ENCODE measurements at regions not wholly inside any gene's neighbourhood (a gene's known extent, or its start where the extent isn't known, plus 50 kb on each side); places are given as distances from the start of the nearest gene placed in this dataset.

DNA sequence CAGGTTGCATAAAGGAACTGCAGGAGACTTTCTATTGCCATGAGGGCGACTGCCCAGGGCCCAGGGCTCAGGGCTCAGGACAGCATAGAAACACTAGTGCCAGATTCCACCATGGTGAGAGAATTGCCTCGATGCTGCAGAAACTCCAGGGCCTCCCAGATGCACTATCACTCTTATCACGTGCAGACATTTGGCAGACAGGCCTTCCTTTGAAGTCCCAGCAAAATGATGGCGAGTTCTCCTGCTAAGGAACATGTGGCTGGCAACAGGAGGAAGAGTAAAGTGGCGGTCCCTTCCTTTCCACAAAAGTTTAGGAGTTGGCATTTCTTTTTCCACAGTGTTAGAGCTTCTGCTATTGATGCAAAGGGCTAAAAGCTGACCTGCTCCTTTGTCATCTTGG lies 214.0 kb upstream of the LNX1 start:
- Histone ChIP-seq H2AFZ (ENCODE audit: low read depth, low read length) (no peak overlapping the region), H3K27me3 (ENCODE audit: insufficient read depth, low read length, poor library complexity) (no peaks in the 10 kb centered on the region), H3K4me2 (ENCODE audit: insufficient read depth, low read length) (no peak overlapping the region), H3K27ac (ENCODE audit: low read length) (no peak overlapping the region), H3K9ac (ENCODE audit: low read depth, low read length) (no peak overlapping the region), H3K4me1 (ENCODE audit: insufficient read depth, low read length) (no peaks in the 10 kb centered on the region), H3K36me3 (ENCODE audit: insufficient read depth, low read length) (no peaks in the 10 kb centered on the region), H3K4me3 (ENCODE audit: low read depth in 1 of 2, low read length in 2 of 2) (no peak overlapping the region), H3K9me3 (ENCODE audit: insufficient read depth, low read length, severe bottlenecking) (no peaks in the 10 kb centered on the region), H3K79me2 (ENCODE audit: insufficient read depth, low read length) (no peaks in the 10 kb centered on the region), H4K20me1 (ENCODE audit: insufficient read depth, low read length) (no peaks in the 10 kb centered on the region)
- DNase-seq (no peak), ATAC-seq (ENCODE audit: insufficient read depth, low read depth) (no peak)
- TF ChIP-seq EZH2 (IDR thresholded peaks at IDR 0.05; ENCODE audit: borderline replicate concordance, low read depth, low read length, severe bottlenecking), result no peak
- TF ChIP-seq, protein P1, sequence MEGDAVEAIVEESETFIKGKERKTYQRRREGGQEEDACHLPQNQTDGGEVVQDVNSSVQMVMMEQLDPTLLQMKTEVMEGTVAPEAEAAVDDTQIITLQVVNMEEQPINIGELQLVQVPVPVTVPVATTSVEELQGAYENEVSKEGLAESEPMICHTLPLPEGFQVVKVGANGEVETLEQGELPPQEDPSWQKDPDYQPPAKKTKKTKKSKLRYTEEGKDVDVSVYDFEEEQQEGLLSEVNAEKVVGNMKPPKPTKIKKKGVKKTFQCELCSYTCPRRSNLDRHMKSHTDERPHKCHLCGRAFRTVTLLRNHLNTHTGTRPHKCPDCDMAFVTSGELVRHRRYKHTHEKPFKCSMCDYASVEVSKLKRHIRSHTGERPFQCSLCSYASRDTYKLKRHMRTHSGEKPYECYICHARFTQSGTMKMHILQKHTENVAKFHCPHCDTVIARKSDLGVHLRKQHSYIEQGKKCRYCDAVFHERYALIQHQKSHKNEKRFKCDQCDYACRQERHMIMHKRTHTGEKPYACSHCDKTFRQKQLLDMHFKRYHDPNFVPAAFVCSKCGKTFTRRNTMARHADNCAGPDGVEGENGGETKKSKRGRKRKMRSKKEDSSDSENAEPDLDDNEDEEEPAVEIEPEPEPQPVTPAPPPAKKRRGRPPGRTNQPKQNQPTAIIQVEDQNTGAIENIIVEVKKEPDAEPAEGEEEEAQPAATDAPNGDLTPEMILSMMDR (IDR thresholded peaks at IDR 0.05; ENCODE audit: borderline replicate concordance, extremely low read depth, low read length, poor library complexity, severe bottlenecking), result no peak

DNA sequence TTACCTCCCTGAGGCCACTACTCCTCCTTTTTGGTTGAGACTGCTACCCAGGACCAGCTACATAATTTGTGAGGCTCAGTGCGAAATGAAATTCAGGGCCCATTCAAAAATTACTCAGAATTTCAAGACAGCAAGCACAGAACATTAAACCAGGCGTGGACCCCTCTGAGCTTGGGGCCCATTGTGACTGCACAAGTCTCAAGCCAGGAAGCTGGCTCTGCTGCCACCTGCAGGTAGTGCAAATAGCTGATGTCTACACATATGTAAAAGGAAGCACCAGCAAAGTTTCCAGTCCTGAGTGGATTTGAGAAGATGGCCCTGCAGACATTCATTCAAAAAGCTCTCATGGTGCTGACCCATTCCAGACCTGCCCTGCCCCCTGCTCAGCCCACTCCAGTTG lies 213.4 kb upstream of the LNX1 start:
- DNase-seq (peak; percentile 29), ATAC-seq (ENCODE audit: insufficient read depth, low read depth) (peak; percentile 65; the same call in 2 of the 3 replicates)
- TF ChIP-seq, protein P1 (IDR thresholded peaks at IDR 0.05; ENCODE audit: borderline replicate concordance, extremely low read depth, low read length, poor library complexity, severe bottlenecking), result peak; percentile 51
- no peak for TF ChIP-seq EZH2 (IDR thresholded peaks at IDR 0.05; ENCODE audit: borderline replicate concordance, low read depth, low read length, severe bottlenecking)

DNA sequence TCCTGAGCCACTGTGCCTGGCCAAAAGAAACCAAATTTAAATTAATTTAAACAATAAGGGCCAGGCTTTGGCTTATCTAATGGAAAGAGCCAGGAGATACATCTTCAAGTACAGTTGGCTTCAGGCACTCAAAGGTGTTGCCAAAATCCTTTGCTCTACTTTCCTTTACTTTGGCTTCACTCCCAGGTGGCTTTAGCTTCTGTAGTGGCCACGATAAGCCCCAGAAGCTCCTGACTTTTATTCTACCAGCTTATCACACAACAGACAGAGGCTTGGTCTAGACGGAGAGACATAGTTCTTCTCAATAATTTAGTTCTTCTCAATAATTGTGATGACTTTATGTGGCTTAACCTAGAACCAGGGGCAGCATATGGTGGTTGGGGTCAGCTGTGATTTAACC lies 211.2 kb upstream of the LNX1 start:
- Histone ChIP-seq H4K20me1 (ENCODE audit: insufficient read depth, low read length) (no peaks in the 10 kb centered on the region), H2AFZ (ENCODE audit: low read depth, low read length) (no peak overlapping the region), H3K27ac (ENCODE audit: low read length) (no peak overlapping the region), H3K4me2 (ENCODE audit: insufficient read depth, low read length) (no peak overlapping the region), H3K27me3 (ENCODE audit: insufficient read depth, low read length, poor library complexity) (no peaks in the 10 kb centered on the region), H3K36me3 (ENCODE audit: insufficient read depth, low read length) (no peaks in the 10 kb centered on the region), H3K4me3 (ENCODE audit: low read depth in 1 of 2, low read length in 2 of 2) (no peak overlapping the region), H3K79me2 (ENCODE audit: insufficient read depth, low read length) (no peaks in the 10 kb centered on the region), H3K4me1 (ENCODE audit: insufficient read depth, low read length) (no peaks in the 10 kb centered on the region), H3K9ac (ENCODE audit: low read depth, low read length) (no peak overlapping the region), H3K9me3 (ENCODE audit: insufficient read depth, low read length, severe bottlenecking) (no peaks in the 10 kb centered on the region)
- DNase-seq (no peak), ATAC-seq (ENCODE audit: insufficient read depth, low read depth) (no peak)
- TF ChIP-seq EZH2 (IDR thresholded peaks at IDR 0.05; ENCODE audit: borderline replicate concordance, low read depth, low read length, severe bottlenecking), result no peak
- TF ChIP-seq, protein P1 (IDR thresholded peaks at IDR 0.05; ENCODE audit: borderline replicate concordance, extremely low read depth, low read length, poor library complexity, severe bottlenecking), result no peak

More for the DNA sequence above, 213.4 kb upstream of the LNX1 start:
- Histone ChIP-seq H3K79me2 (ENCODE audit: insufficient read depth, low read length) (no peaks in the 10 kb centered on the region), H3K9ac (ENCODE audit: low read depth, low read length) (no peak overlapping the region), H3K4me2 (ENCODE audit: insufficient read depth, low read length) (no peak overlapping the region), H3K4me3 (ENCODE audit: low read depth in 1 of 2, low read length in 2 of 2) (no peak overlapping the region), H3K27ac (ENCODE audit: low read length) (no peak overlapping the region), H3K36me3 (ENCODE audit: insufficient read depth, low read length) (no peaks in the 10 kb centered on the region), H3K4me1 (ENCODE audit: insufficient read depth, low read length) (no peaks in the 10 kb centered on the region), H2AFZ (ENCODE audit: low read depth, low read length) (no peak overlapping the region), H3K27me3 (ENCODE audit: insufficient read depth, low read length, poor library complexity) (no peaks in the 10 kb centered on the region), H3K9me3 (ENCODE audit: insufficient read depth, low read length, severe bottlenecking) (no peaks in the 10 kb centered on the region), H4K20me1 (ENCODE audit: insufficient read depth, low read length) (no peaks in the 10 kb centered on the region)

DNA sequence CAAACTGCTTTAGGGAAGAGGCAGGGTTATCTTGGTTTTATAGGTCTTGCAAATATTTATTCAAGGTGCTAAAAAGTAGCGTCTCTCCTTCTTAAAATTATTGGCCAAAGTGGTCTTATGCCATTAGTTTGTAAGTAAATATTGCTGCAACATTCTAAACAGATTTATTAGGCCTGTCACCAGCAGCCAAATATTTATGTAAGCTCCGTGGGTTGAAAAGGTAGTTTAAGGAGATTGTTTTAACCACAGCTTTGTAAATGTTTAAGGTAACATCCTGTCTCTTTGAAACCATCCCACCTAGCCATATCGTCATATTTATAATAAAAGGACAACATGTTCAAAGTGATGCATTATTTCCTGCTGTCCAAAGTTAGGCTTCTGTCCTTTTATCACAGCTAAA lies 210.1 kb upstream of the LNX1 start:
- no peak for ATAC-seq (ENCODE audit: insufficient read depth, low read depth)
- no peaks in the 10 kb centered on the region for H3K79me2 ChIP-seq (ENCODE audit: insufficient read depth, low read length)
- H3K4me2 ChIP-seq (ENCODE audit: insufficient read depth, low read length), result no peak overlapping the region
- no peak overlapping the region for H2AFZ ChIP-seq (ENCODE audit: low read depth, low read length)
- no peaks in the 10 kb centered on the region for H4K20me1 ChIP-seq (ENCODE audit: insufficient read depth, low read length)
- no peaks in the 10 kb centered on the region for H3K4me1 ChIP-seq (ENCODE audit: insufficient read depth, low read length)
- no peak for TF ChIP-seq EZH2 (IDR thresholded peaks at IDR 0.05; ENCODE audit: borderline replicate concordance, low read depth, low read length, severe bottlenecking)
- TF ChIP-seq, protein P1 (IDR thresholded peaks at IDR 0.05; ENCODE audit: borderline replicate concordance, extremely low read depth, low read length, poor library complexity, severe bottlenecking), result no peak
- no peak overlapping the region for H3K27ac ChIP-seq (ENCODE audit: low read length)
- H3K9me3 ChIP-seq (ENCODE audit: insufficient read depth, low read length, severe bottlenecking), result no peaks in the 10 kb centered on the region
- no peak for DNase-seq
- no peak overlapping the region for H3K9ac ChIP-seq (ENCODE audit: low read depth, low read length)
- H3K4me3 ChIP-seq (ENCODE audit: low read depth in 1 of 2, low read length in 2 of 2), result no peak overlapping the region
- no peaks in the 10 kb centered on the region for H3K27me3 ChIP-seq (ENCODE audit: insufficient read depth, low read length, poor library complexity)
- no peaks in the 10 kb centered on the region for H3K36me3 ChIP-seq (ENCODE audit: insufficient read depth, low read length)
